Panc1 (cell line): ENCODE measurements at regions not wholly inside any gene's neighbourhood (a gene's known extent, or its start where the extent isn't known, plus 50 kb on each side); places are given as distances from the start of the nearest gene placed in this dataset.

Source experiments
- ATAC-seq: fragments of 200-7000 bp; cut with Tn5 transposase; 2 replicates; pipeline ENCODE4 v1.9.1; 2020; ENCODE audit warnings: mild to moderate bottlenecking, moderate library complexity
- BruUV-seq: library from RNA; stranded (reverse); fragments of 400-500 nt; replicated peaks from 2 replicates; lab custom pipeline; 2021; lab: Mats Ljungman, UMichigan
- CTCF ChIA-PET: fragments of 300-600 bp; sonication (Branson Sonifier 250); formaldehyde crosslinking; loops from one replicate; lab custom pipeline; 2022; ENCODE audit warnings: antibody characterized with exemption; lab: Charles Lee
- POLR2A ChIA-PET: fragments of 300-600 bp; sonication (Branson Sonifier 250); formaldehyde crosslinking; loops from one replicate; lab custom pipeline; 2022; ENCODE audit warnings: antibody characterized with exemption; lab: Charles Lee
- DNase-seq: peaks from one replicate; pipeline ENCODE4 v3.0.0-alpha.2; 2010; ENCODE audit warnings: low read depth, low spot score
- H3K27ac ChIP-seq: 2 replicates; pipeline ENCODE4 v1.5.1; 2011; ENCODE audit warnings: mild to moderate bottlenecking, low read length, inconsistent platforms
- H3K27me3 ChIP-seq: fragments of 200-500 bp; sonication (Bioruptor generic); 2 replicates; pipeline ENCODE4 v1.6.0; 2014; ENCODE audit warnings: low read length, inconsistent platforms; ENCODE audit not compliant: control insufficient read depth, insufficient read depth
- H3K36me3 ChIP-seq: fragments of 200-500 bp; sonication (Bioruptor generic); 2 replicates; pipeline ENCODE4 v1.5.1; 2014; ENCODE audit warnings: inconsistent platforms, mild to moderate bottlenecking, low read length, moderate library complexity; ENCODE audit not compliant: control insufficient read depth, insufficient read depth
- H3K4me1 ChIP-seq: 2 replicates; pipeline ENCODE4 v1.5.1; 2011; ENCODE audit warnings: inconsistent platforms, mild to moderate bottlenecking, low read length, moderate library complexity; ENCODE audit not compliant: control insufficient read depth, insufficient read depth
- H3K4me3 ChIP-seq, 2 experiments: 2 replicates each; pipeline ENCODE4 v1.5.1; 2011 to 2012; ENCODE audit warnings: low read depth in 2 of 2, low read length in 2 of 2, mild to moderate bottlenecking in 2 of 2, inconsistent platforms in 1 of 2, moderate library complexity in 1 of 2
- H3K9me3 ChIP-seq: fragments of 200-500 bp; sonication (Bioruptor generic); 2 replicates; pipeline ENCODE4 v1.5.1; 2014; ENCODE audit warnings: low read depth, mild to moderate bottlenecking, inconsistent platforms, low read length, moderate library complexity; ENCODE audit not compliant: control insufficient read depth, insufficient read depth
- CTCF ChIP-seq: fragments of 450-650 bp; IDR thresholded peaks from 2 replicates; pipeline ENCODE4 v1.5.1; 2017; ENCODE audit warnings: mild to moderate bottlenecking
- POLR2AphosphoS5 ChIP-seq: IDR thresholded peaks from 2 replicates; pipeline ENCODE4 v1.6.1; 2012; ENCODE audit warnings: mild to moderate bottlenecking, low read depth, low read length, moderate library complexity
- REST ChIP-seq, 2 experiments: IDR thresholded peaks; 2 replicates each; pipeline ENCODE4 v1.6.1; 2011 to 2012; ENCODE audit warnings: low read depth in 2 of 2, control low read depth in 1 of 2, low read length in 1 of 2, mild to moderate bottlenecking in 1 of 2, moderate library complexity in 1 of 2; ENCODE audit not compliant: insufficient read depth in 1 of 2
- SIN3A ChIP-seq: IDR thresholded peaks from 2 replicates; pipeline ENCODE4 v1.6.1; 2012; ENCODE audit warnings: low read depth, mild to moderate bottlenecking, low read length, moderate library complexity, borderline replicate concordance; ENCODE audit not compliant: insufficient read depth
- TCF7L2 ChIP-seq: IDR thresholded peaks from 2 replicates; pipeline ENCODE4 v1.6.1; 2011; ENCODE audit warnings: mild to moderate bottlenecking, low read depth, low read length, inconsistent platforms
- in situ Hi-C: cut with HindIII; loops from 2 replicates; pipeline ENCODE4 v1.10.0; 2016; ENCODE audit warnings: low sequenced_read_pairs, low pct_unique_long_range_greater_than_20kb
- intact Hi-C: fragments of 100-400 bp; cut with micrococcal nuclease; formaldehyde crosslinking; loops from one replicate; pipeline ENCODE4 v1.10.0; 2022; ENCODE audit not compliant: unreplicated experiment

- no peaks in the 10 kb centered on the region for H3K36me3 ChIP-seq
- BruUV-seq, result no TSS peak
- CTCF ChIA-PET, result no interaction called here
- no peaks in the 10 kb centered on the region for H3K4me1 ChIP-seq
- POLR2A ChIA-PET, result no interaction called here
- no peak overlapping the region for H3K4me3 ChIP-seq
- in situ Hi-C loops (no loop called here), intact Hi-C loops (no loop called here)
- no peaks in the 10 kb centered on the region for H3K27me3 ChIP-seq
- ATAC-seq, result no peak
- no peak for TF ChIP-seq TCF7L2
- TF ChIP-seq REST (IDR thresholded peaks at IDR 0.05; ENCODE audit: insufficient read depth in 1 of 2, low read depth in 2 of 2, low read length in 1 of 2), result no peak
- TF ChIP-seq POLR2AphosphoS5, result no peak
- no peak for TF ChIP-seq SIN3A
- TF ChIP-seq CTCF, result no peak
- no peak for DNase-seq
- H3K9me3 ChIP-seq, result no peaks in the 10 kb centered on the region
- H3K27ac ChIP-seq, result no peak overlapping the region
Measured at GRCh38 chr13:70969321-70969720, 861.1 kb upstream of the KLHL1 start.

DNA sequence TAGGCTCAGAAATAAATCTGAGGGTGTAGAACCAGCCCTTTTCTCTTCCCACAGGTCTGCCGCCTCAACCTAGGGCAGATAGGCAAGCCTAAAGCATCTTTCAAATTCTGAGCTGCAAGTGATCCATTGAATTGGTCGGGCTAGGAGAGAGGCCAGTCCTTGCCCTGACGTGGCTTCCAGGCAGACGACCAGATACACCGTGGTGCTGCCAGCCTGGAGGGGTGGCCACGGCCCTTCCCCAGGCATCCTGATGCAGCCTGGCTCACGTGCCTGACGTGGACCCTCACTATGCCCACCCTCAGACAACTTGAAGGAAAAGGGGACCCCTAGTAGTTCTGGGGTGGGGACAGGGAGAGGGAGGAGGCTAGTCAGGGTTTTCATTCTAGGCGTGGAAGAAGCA, 859.3 kb upstream of the KLHL1 start:
- Histone ChIP-seq H3K9me3 (no peaks in the 10 kb centered on the region), H3K27me3 (no peaks in the 10 kb centered on the region), H3K4me3 (no peak overlapping the region), H3K27ac (no peak overlapping the region), H3K36me3 (no peaks in the 10 kb centered on the region), H3K4me1 (no peaks in the 10 kb centered on the region)
- ChIA-PET POLR2A (no interaction called here), CTCF (no interaction called here)
- in situ Hi-C loops, result no loop called here
- DNase-seq (no peak), ATAC-seq (no peak)
- intact Hi-C loops, result no loop called here
- BruUV-seq, result no TSS peak
- TF ChIP-seq SIN3A (no peak), TCF7L2 (no peak), POLR2AphosphoS5 (no peak), REST (IDR thresholded peaks at IDR 0.05; ENCODE audit: insufficient read depth in 1 of 2, low read depth in 2 of 2, low read length in 1 of 2) (no peak), CTCF (no peak)
